GF-D8 (cell line): ENCODE measurements at regions not wholly inside any gene's neighbourhood (a gene's known extent, or its start where the extent isn't known, plus 50 kb on each side); places are given as distances from the start of the nearest gene placed in this dataset.

Source experiments
- DNase-seq: peaks from one replicate; lab custom pipeline; 2025; lab: John Stamatoyannopoulos, UW

DNA sequence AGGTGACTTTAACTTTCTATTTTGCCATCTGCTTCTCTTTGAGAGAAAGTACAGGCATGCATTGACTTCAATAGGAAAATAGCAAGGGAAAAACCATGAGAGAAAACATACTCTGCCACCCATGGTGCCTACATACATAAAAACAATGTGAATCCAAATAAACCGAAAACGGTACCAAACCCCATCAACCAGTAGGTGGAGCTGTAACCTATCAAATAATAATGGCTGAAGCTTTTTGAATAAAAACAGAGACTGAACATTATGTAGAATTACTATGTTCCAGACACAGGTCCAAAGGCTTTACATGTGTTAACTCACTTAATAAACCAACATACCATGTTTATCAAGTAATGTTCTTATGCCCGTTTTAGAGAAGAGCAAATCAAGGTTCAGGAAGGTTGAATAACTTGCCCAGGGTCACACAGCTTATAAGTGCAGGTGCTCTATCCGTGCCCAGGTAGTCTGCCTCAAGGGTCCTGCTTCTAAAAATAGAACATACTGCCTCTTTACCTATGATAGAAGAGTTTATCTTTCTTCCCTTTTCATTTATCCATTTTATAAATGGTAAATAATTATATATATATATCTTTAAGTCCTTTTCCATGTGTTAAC, 293.9 kb upstream of the SYT4 start:
- no peak for DNase-seq

- no peak for DNase-seq
Observed at GRCh38 chr18:43572163-43572562, 294.9 kb upstream of the SYT4 start.

GRCh38 chr18:43574974-43575373, 297.7 kb upstream of the SYT4 start:
- DNase-seq = no peak

DNA sequence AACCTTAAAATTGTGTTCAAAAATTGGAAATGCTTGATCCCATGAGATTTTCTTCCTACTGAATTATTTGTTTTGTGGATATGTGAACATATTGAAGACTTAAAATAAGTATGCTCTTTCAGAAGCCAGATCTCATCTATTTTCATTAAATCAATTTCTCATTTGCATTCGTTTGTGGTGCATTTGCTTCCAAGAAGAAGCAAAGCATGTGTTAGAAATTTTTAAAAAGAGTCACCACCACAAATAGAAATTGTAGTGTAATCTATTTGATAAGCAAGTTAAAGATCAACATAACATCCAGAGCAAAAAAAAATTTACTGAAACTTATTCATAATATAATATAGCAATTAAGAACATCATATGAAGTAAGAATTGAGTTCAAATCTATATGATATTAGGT, 300.9 kb upstream of the SYT4 start:
- no peak for DNase-seq

- DNase-seq = no peak
Observed at GRCh38 chr18:43578706-43579105, 301.4 kb upstream of the SYT4 start.

DNA sequence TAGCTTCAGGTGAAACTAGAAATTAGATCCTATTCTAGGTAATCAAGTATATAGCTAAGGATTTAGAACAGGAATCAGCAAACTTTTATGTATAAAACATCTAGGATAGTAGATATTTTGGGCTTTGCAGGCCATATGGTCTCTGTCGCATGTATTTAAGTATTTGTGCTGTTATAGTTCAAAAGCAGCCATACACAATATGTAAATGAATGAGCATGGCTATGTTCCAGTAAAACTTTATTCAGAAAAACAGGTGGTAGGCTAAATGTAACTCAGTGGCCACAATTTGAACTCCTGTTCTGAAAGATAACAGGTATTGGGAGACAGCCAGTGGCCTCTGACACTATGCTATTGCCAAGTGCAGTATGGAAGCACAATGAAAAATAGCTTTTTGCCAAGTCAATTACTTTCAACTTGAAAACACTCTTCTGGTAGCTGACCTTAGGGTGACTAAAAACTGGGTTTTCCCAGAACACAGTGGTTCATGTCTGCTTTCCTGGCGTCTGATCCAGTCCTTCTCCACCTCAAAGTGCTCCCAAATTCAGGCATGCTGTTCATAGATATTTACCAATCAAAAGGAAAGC, 304.7 kb upstream of the SYT4 start:
- no peak for DNase-seq

GRCh38 chr18:43587538-43588153, 310.4 kb upstream of the SYT4 start:
- DNase-seq = no peak

DNA sequence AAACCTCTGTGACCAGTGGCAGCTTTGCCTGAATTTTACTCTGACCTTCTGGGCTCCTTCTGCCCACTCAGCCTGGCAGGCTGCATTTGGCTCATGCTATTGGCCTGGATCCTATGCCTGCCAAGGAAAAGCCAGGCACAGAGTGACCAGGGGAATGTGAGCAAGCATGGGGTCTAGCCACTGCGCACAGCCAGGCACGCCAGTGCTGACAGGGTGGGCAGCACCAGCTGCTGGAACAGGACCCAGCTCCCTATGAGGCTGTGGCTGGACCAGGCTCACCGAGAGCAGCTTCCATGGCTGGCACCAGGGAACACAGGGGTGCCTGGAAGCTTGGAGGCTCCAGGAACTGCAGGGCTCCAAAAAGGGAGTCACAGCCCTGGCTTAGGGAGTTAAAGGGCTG, 311.5 kb upstream of the SYT4 start:
- no peak for DNase-seq

GRCh38 chr18:43589611-43590151, 312.4 kb upstream of the SYT4 start:
- DNase-seq = no peak

DNA sequence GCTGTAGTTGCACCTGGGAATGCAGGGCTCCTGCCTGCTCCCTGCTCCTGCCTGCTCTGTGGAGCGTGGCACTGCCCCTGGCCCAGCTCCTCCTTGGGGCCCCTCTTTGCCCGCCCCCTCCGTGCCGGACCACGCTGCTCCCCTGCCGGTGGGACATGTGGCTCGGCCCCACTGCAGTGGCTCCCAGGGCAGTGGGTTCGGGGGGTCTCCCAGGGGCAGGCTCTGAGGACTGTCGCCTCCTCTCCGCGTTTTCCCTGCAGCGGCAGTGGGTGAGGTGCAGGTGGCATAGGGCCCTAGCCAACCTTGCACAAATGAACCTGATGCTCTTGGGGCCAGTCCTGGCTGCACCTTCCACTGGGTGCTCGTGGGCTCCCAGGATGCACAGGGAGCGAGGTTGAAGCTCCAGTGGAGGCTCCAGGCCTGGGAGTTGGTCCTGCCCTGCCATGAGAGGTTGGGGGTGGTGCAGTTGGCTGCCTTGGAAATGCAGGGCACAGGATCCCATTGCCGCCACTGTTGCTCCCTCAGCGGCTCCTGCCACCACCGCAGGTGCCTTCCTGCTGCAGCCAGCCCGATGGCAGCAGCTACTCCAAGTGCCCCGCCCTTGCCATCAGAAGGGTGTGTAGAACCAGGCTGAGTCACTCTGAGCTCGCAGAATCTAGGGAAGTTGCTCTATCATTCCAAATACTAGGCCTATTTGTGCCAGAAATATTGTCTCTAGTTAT, 313.1 kb upstream of the SYT4 start:
- DNase-seq = no peak

DNA sequence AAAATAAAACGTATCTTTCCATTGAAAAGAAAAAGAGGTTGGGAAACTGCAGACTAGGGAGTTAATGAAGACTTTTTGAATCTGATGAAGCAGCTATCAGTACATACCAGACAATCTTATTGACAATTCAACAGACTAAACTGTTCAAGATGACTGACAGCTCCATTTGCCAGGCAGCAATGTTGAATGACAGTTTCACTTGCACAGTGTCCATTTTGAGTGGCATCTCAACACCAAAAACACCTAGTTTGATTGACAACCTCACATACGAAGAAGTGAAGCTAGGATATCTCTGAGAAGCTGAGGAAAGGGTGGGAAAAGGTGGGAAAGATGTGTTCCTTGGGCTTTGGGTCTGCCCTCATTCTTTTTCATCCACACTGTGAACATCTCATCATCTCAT, 315.0 kb upstream of the SYT4 start:
- no peak for DNase-seq

DNA sequence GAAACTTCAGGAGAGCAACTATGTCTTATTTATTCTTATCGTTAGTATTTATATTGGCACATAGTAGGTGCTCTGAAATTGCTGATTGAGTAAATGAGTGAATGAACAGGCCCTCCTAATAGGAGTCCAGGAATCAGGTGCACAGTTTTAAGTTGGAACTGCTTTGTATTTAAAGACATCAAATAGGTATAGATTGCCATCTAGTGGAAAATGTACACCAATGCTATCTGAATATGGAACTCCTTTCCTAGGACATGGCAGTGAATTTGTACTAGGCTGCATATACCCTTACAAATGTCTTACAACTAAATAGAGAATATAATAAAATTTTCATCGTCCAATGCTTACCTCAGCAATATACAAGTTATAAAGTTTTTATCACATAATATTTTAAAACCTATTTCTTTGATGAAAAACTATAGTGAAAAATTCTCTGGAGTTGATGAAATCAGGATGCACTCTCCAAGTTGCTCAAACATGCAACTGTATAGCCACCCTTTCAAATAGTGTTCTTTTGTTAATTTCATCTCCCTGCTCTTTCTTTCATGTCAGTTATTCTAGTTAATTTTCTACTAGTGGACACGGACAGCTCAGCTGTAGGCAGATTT, 318.9 kb upstream of the SYT4 start:
- no peak for DNase-seq

GRCh38 chr18:43601432-43601831, 324.1 kb upstream of the SYT4 start:
- no peak for DNase-seq

DNA sequence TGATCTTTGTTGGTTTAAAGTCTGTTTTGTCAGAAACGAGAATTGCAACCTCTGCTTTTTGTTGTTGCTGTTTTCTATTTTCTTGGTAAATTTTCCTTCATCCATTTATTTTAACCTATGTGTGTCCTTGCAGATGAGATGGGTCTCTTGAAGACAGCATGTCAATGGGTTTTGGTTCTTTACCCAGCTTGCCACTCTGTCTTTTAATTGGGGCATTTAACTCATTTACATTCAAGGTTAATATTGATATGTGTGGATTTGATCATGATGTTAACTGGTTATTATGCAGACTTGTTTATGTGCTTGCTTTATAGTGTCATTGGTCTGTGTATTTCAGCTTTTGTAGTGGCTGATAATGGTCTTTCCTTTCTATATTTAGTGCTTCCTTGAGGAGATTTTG, 327.9 kb upstream of the SYT4 start:
- no peak for DNase-seq

GRCh38 chr18:43606795-43607194, 329.5 kb upstream of the SYT4 start:
- no peak for DNase-seq

DNA sequence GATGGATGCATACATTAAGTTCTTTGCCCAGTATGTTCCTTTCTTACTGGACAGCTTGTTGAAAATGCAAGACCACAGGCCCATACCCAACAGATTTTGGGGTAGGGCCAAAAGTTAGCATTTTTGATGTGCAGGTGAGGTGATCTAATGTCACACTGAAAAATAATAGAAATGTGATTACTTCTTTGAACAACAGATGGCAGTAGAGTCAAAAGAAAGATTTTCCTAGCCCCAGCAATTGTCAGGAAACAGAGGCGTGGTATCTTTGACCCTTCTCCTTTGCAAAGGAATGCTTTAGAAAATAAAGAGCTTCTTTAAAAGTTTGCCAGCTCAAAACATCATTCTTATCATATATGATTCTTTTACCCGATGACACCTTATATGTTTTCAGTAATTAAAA, 343.6 kb upstream of the SYT4 start:
- DNase-seq = no peak

DNA sequence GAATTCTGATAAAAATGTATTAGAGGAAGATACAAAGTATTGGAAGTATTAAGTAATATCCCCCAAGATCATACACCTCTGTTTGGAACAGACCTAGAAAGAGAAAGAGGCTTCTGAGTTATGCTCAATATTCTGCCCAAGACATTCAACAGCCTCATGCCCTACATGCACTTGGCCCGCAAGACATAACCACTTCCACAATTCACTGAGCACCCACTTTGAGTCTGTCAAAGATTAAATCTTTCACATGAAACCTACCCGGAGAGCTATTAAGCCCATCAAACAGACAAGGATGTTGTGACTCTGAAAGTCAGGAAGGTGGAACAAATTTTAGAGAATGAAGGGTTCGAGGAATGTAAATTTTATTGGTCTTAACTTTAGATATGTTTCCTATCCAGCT, 344.7 kb upstream of the SYT4 start:
- DNase-seq = no peak

DNA sequence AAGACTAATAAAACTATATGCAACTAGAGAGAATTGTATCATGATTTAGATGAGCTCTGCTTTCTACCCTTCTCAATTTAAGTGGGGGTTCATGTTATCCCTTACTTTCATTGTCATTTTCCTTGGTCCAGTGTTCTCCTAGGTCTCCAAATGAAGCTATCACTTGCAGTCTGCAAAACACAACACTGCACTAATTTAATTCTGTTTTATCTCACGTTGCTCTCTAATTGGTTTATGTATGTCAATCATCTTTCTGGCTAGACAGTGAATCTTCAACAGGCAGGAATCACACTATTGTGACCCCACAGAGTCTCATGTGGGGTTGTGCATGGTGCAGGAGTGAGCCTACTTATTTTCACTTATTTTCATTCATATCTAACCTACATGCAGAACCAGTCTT, 348.3 kb upstream of the SYT4 start:
- DNase-seq = no peak

DNA sequence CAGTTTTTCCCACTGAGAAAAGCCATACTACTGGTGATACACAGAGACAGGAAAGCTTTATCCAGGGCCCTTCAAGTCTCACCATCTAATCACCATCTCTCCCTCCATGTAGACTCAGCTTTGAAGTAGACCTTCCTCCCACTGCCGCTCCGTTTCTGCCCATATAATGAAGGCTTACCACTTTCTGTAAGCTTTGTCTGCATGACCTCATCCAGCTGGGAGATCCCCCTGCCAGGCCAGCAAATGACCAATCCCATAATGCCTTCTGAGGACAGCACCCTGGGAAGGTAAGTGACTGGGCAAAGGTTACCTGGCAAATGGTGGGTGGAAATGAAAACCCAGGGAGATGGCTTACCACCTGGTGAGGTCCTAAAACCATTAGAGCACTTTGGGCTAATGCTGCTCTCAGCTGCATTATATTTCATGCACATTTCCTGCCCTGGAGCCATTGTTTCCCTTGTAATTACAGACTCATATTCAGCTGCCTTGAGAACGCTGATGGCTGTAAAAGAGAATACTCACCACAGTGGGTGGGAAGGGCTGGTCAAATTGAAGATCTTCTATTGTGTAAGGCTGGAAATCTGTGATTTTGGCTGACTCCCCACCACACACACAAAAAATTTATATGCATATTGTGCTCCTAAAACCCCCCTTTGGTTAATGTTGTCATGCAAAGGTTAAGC, 350.7 kb upstream of the SYT4 start:
- no peak for DNase-seq

DNA sequence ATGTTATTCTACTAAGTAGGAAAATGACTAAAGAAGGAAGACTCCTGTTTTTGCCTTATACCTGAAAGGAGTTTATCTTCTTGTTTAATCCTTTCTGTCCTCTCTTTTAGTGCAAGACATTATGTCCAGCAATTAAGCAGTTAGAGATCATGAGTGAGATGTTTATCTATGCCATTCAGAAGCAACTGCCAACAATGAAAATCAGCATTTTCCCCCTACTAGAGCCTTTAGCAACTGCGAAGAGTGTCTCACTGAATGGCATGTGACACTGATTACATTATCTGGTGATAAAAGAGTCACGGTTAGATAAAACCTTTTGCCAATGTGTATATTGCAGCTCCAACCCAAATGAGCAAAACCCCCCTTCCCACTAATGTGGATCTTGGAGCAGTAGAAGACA, 357.7 kb upstream of the SYT4 start:
- DNase-seq = no peak

DNA sequence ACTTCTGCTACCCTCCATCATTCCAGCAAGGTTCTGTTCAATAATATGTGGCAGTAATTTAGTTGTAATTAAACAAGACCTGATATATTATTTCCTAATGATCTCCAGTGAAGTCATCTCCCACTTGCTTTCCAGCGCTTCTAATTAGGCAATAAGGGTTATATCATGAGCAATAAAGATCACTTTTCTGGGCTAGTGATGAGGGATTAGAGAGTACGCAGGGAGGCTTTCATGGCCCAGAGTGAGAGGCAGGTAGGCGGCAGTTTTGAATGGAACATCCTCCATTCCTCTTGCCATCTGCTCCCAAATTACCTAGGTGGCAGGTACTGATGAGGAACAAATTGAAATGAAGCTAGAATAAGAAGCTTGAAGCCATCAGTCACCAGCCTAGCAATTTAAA, 358.1 kb upstream of the SYT4 start:
- DNase-seq = no peak

DNA sequence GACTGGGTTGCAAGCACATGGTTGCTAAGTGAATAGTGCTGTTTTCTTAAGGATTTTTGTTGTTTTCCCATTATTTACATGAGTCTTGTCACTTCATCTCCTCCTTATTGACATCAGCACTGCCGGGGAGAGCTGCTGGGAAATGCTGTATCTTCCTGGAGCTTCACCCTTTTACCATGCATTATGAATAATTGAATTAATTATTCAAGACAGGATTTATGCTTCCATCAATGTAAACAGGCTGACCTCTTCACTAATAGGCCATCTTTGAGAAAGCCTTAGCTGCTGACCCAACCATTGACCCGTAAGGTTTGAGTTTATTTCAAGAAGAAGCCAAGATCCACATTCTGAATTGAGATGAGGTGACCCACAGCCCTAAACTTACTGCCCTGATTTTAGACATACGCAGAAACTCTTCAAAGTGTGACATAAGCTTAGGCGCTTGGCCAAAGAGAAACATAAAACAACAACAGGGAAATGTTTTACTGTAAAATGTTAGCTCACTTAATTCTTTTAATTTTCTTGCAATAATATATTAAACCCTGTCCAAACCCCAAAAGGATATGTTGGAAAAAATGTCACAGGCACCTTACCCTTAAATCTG, 365.5 kb upstream of the SYT4 start:
- no peak for DNase-seq
